Parathyroid adenoma (tissue), 2 donors: ENCODE measurements at regions not wholly inside any gene's neighbourhood (a gene's known extent, or its start where the extent isn't known, plus 50 kb on each side); places are given as distances from the start of the nearest gene placed in this dataset.

Experiments used
- H2AFZ ChIP-seq: fragments of 300-600 bp; sonication (generic); one replicate; pipeline ENCODE4 v1.7.0; 2017; ENCODE audit warnings: antibody characterized with exemption, mild to moderate bottlenecking
- H3K27ac ChIP-seq: fragments of 300-600 bp; sonication (generic); one replicate; pipeline ENCODE4 v1.7.0; 2017
- H3K27me3 ChIP-seq: fragments of 300-600 bp; sonication (generic); one replicate; pipeline ENCODE4 v1.7.0; 2017; ENCODE audit warnings: low read length; ENCODE audit not compliant: control insufficient read depth, insufficient read depth
- H3K36me3 ChIP-seq: fragments of 300-600 bp; sonication (generic); one replicate; pipeline ENCODE4 v1.7.0; 2017; ENCODE audit warnings: low read length; ENCODE audit not compliant: control insufficient read depth, insufficient read depth
- H3K4me1 ChIP-seq: fragments of 300-600 bp; sonication (generic); one replicate; pipeline ENCODE4 v1.7.0; 2017; ENCODE audit warnings: control low read depth
- H3K4me2 ChIP-seq: fragments of 300-600 bp; sonication (generic); one replicate; pipeline ENCODE4 v1.7.0; 2017; ENCODE audit warnings: low read length
- H3K4me3 ChIP-seq: fragments of 300-600 bp; sonication (generic); one replicate; pipeline ENCODE4 v1.7.0; 2017; ENCODE audit warnings: low read depth, low read length
- H3K79me2 ChIP-seq: fragments of 300-600 bp; sonication (generic); one replicate; pipeline ENCODE4 v1.7.0; 2017; ENCODE audit warnings: control low read depth
- H3K9ac ChIP-seq: fragments of 300-600 bp; sonication (generic); one replicate; pipeline ENCODE4 v1.7.0; 2017; ENCODE audit warnings: mild to moderate bottlenecking
- H3K9me3 ChIP-seq: fragments of 300-600 bp; sonication (generic); one replicate; pipeline ENCODE4 v1.7.0; 2017; ENCODE audit warnings: low read length; ENCODE audit not compliant: control insufficient read depth
- TF ChIP-seq, protein P1 (sequence below): fragments of 300-600 bp; sonication (generic); IDR thresholded peaks from one replicate; pipeline ENCODE4 v1.7.0; 2017; ENCODE audit warnings: antibody characterized with exemption, mild to moderate bottlenecking
- donor health status: primary hyperparathyroidism.

DNA sequence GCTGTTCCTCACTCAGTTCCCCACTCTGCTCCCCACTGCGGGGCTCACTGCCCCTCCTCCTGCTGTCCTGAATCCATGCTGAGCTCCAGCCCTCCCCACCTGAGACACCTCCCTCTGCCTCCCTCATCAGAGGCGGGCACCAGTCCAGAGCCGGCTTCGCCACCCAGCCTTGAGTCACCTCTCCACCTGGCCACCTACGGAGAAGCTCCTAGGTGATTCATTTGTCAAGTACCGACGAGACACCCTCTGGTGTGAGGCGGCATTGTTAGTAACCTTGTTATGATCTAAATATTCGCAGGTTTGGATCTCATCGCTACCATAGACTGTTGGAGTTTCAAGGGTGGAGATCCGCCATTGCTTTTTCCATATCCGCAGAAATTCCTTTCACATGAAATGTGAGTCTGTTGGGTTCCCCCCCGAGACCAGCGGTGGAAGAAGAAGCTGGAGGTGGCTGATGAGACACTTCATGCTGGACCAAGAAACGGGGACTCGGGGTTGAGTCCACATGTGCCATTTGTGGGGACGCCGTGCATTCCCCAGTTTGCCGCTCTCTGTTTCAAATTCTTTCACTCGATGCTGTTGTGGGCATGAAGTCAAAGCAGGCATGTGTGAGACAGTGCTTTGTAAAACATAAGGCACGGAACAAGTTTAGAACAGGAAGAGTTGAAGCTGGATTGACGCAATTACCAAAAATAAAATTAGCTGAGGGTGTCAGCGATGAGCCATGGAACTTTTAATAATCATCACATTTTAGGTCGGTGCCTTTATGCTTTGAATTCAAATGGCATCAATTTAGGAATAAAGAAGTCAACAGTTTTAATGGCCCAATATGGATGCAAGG is 259.8 kb upstream of the HDAC4 start:
- Histone ChIP-seq H3K36me3 (no peaks in the 10 kb centered on the region), H3K27me3 (no peaks in the 10 kb centered on the region), H3K4me3 (no peak overlapping the region), H3K27ac (no peak overlapping the region), H3K4me1 (peaks cover 6% of the 10 kb centered on the region), H3K4me2 (no peak overlapping the region), H3K9ac (no peak overlapping the region), H3K9me3 (no peaks in the 10 kb centered on the region), H3K79me2 (no peaks in the 10 kb centered on the region), H2AFZ (no peak overlapping the region)
- TF ChIP-seq, protein P1, sequence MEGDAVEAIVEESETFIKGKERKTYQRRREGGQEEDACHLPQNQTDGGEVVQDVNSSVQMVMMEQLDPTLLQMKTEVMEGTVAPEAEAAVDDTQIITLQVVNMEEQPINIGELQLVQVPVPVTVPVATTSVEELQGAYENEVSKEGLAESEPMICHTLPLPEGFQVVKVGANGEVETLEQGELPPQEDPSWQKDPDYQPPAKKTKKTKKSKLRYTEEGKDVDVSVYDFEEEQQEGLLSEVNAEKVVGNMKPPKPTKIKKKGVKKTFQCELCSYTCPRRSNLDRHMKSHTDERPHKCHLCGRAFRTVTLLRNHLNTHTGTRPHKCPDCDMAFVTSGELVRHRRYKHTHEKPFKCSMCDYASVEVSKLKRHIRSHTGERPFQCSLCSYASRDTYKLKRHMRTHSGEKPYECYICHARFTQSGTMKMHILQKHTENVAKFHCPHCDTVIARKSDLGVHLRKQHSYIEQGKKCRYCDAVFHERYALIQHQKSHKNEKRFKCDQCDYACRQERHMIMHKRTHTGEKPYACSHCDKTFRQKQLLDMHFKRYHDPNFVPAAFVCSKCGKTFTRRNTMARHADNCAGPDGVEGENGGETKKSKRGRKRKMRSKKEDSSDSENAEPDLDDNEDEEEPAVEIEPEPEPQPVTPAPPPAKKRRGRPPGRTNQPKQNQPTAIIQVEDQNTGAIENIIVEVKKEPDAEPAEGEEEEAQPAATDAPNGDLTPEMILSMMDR = no peak

DNA sequence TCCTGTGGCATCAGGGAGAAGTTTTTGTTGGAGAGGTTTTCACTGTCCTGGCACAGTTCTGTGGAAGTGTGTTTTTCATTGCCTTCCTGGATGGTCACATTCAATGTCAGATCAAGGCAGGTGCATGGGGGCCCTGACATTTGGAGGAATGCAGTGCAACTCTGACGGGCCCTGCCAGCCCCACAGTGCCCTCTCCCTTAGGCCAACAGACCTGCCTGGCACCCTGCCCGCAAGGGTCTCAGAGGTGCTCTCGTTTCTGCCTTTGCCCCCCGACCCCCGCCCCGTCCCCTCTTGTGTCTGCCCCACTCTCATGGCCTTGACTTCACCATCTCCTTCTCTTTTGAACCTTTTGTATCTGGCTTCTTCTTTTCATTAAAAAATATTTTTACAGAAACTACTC is 257.2 kb upstream of the HDAC4 start:
- Histone ChIP-seq H3K27me3 (no peaks in the 10 kb centered on the region), H3K9ac (no peak overlapping the region), H3K9me3 (no peaks in the 10 kb centered on the region), H3K27ac (no peak overlapping the region), H3K4me3 (no peak overlapping the region), H3K36me3 (no peaks in the 10 kb centered on the region), H2AFZ (no peak overlapping the region), H3K4me1 (peaks cover 6% of the 10 kb centered on the region), H3K4me2 (no peak overlapping the region), H3K79me2 (no peaks in the 10 kb centered on the region)
- TF ChIP-seq, protein P1 = no peak

DNA sequence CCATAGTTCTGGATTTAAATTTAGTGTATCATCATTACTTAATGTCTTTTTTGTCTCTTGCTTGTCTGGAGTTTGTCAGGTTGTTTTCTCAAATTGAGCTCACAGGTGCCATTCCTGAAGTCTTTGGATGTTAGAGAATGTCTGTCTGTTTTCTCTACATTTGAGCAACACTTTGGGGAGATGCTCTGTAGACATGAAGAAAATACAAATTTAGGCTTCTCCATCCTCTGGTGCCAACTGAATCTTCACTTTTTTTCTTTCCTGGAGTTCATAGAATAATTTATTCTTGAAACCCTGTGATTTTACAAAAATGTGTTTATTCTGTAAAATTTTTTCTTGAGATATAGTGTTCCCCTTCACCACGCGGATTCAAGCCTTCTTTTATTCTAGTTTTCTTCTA is 256.4 kb upstream of the HDAC4 start:
- Histone ChIP-seq H3K4me3 (no peak overlapping the region), H3K4me2 (no peak overlapping the region), H3K27ac (no peak overlapping the region), H3K9ac (no peak overlapping the region), H3K27me3 (no peaks in the 10 kb centered on the region), H3K36me3 (no peaks in the 10 kb centered on the region), H3K79me2 (no peaks in the 10 kb centered on the region), H2AFZ (no peak overlapping the region), H3K4me1 (peaks cover 3% of the 10 kb centered on the region), H3K9me3 (no peaks in the 10 kb centered on the region)
- TF ChIP-seq, protein P1 = no peak

DNA sequence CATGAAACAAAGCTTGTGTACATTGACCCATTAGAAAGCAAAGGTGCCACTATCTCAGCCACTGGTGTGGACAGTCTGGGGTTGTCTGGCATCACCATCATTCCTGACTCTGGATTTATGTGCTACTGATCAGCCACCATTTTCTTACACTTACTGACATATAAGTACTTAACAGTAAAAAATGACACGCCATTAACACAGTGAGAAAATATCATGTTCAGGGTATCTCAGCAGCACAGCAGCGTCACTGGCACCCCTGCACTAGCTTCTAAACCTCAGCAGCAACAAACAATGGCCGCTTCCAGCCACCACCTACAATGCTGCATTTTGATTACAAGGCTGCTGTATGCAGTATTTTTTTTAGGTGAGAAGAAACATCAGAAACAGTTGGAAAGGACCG is 253.4 kb upstream of the HDAC4 start:
- Histone ChIP-seq H3K36me3 (no peaks in the 10 kb centered on the region), H3K4me2 (no peak overlapping the region), H2AFZ (no peak overlapping the region), H3K79me2 (no peaks in the 10 kb centered on the region), H3K9ac (no peak overlapping the region), H3K27ac (no peak overlapping the region), H3K9me3 (no peaks in the 10 kb centered on the region), H3K4me3 (no peak overlapping the region), H3K27me3 (no peaks in the 10 kb centered on the region), H3K4me1 (no peaks in the 10 kb centered on the region)
- TF ChIP-seq, protein P1 = no peak

DNA sequence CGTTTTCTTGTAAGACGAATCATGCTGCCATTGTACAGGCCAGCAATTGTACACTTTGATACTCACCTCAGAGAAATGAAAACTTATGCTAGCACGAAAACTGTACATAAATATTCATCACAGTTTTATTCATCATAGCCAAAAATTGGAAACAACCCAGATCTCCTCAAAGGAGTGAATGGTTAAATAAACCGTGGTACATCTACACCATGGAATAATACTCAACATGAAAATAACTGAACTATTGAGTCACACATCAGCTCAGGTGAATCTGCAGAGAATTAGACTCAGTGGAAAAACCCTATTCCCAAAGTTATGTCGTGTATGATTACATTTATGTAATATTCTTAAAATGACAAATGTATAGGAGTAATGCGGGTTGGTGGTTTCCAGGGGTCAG is 251.0 kb upstream of the HDAC4 start:
- Histone ChIP-seq H3K27me3 (no peaks in the 10 kb centered on the region), H3K4me3 (no peak overlapping the region), H3K79me2 (no peaks in the 10 kb centered on the region), H3K36me3 (no peaks in the 10 kb centered on the region), H3K4me1 (no peaks in the 10 kb centered on the region), H2AFZ (no peak overlapping the region), H3K4me2 (no peak overlapping the region), H3K27ac (no peak overlapping the region), H3K9me3 (no peaks in the 10 kb centered on the region), H3K9ac (no peak overlapping the region)
- TF ChIP-seq, protein P1 = no peak
